PFSK-1 (cell line): ENCODE measurements at regions not wholly inside any gene's neighbourhood (a gene's known extent, or its start where the extent isn't known, plus 50 kb on each side); places are given as distances from the start of the nearest gene placed in this dataset.

Source experiments
- FOXP2 ChIP-seq: optimal IDR thresholded peaks from 2 replicates; pipeline ENCODE3; 2011; ENCODE audit warnings: borderline replicate concordance, control low read depth, inconsistent platforms; ENCODE audit not compliant: insufficient read depth; ENCODE audit errors: extremely low read length, extremely low read depth
- POLR2AphosphoS5 ChIP-seq: IDR thresholded peaks from 2 replicates; pipeline ENCODE4 v1.6.1; 2012; ENCODE audit warnings: low read depth, mild to moderate bottlenecking, control low read depth, low read length, moderate library complexity
- SIN3A ChIP-seq: IDR thresholded peaks from 2 replicates; pipeline ENCODE4 v1.6.1; 2012; ENCODE audit warnings: mild to moderate bottlenecking, low read length, moderate library complexity, borderline replicate concordance; ENCODE audit not compliant: insufficient read depth
- TAF1 ChIP-seq: IDR thresholded peaks from 2 replicates; pipeline ENCODE4 v1.6.1; 2012; ENCODE audit warnings: low read length, control low read depth, borderline replicate concordance; ENCODE audit not compliant: insufficient read depth
- TF ChIP-seq, protein P1 (sequence below), 2 experiments: IDR thresholded peaks; 2 replicates each; pipeline versions ENCODE4 v1.6.1 to v1.8.0; 2011 to 2012; ENCODE audit warnings: low read depth in 2 of 2, low read length in 2 of 2, control low read depth in 1 of 2, inconsistent platforms in 1 of 2, mild to moderate bottlenecking in 1 of 2, moderate library complexity in 1 of 2; ENCODE audit not compliant: insufficient read depth in 1 of 2

DNA sequence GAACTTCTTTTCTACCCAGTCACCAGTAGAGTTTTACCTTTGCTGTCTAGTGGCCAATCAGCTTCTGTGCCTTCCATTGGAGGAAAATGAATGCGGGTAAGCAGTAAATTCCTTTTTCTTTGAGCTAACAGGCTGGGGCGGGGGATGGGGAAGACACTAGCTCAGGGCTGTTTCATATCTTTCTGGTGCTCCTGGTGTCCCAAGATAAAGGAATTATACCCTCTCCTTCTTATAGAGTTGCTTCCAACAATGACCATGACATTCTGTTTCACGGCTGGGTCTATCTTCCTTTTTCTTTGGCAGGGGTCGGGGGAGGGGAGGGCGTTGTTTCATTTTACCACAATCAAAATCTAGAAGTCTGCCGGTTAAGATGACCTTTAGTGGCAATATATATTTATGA, 51.2 kb upstream of the RPS23 start:
- no peak for TF ChIP-seq TAF1
- TF ChIP-seq, protein P1, sequence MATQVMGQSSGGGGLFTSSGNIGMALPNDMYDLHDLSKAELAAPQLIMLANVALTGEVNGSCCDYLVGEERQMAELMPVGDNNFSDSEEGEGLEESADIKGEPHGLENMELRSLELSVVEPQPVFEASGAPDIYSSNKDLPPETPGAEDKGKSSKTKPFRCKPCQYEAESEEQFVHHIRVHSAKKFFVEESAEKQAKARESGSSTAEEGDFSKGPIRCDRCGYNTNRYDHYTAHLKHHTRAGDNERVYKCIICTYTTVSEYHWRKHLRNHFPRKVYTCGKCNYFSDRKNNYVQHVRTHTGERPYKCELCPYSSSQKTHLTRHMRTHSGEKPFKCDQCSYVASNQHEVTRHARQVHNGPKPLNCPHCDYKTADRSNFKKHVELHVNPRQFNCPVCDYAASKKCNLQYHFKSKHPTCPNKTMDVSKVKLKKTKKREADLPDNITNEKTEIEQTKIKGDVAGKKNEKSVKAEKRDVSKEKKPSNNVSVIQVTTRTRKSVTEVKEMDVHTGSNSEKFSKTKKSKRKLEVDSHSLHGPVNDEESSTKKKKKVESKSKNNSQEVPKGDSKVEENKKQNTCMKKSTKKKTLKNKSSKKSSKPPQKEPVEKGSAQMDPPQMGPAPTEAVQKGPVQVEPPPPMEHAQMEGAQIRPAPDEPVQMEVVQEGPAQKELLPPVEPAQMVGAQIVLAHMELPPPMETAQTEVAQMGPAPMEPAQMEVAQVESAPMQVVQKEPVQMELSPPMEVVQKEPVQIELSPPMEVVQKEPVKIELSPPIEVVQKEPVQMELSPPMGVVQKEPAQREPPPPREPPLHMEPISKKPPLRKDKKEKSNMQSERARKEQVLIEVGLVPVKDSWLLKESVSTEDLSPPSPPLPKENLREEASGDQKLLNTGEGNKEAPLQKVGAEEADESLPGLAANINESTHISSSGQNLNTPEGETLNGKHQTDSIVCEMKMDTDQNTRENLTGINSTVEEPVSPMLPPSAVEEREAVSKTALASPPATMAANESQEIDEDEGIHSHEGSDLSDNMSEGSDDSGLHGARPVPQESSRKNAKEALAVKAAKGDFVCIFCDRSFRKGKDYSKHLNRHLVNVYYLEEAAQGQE (IDR thresholded peaks at IDR 0.05; ENCODE audit: insufficient read depth in 1 of 2, low read depth in 2 of 2, low read length in 2 of 2): no peak
- TF ChIP-seq POLR2AphosphoS5: no peak
- no peak for TF ChIP-seq FOXP2
- no peak for TF ChIP-seq SIN3A
